Naive thymus-derived CD4-positive, alpha-beta T cell (primary cell): ENCODE measurements at regions not wholly inside any gene's neighbourhood (a gene's known extent, or its start where the extent isn't known, plus 50 kb on each side); places are given as distances from the start of the nearest gene placed in this dataset.

Source experiments
- ATAC-seq: fragments of 150-1000 bp; cut with Tn5 transposase; 2 replicates; pipeline ENCODE4 v1.10.0; 2021; ENCODE audit warnings: mild to moderate bottlenecking, moderate library complexity
- CTCF ChIA-PET: fragments of 350-600 bp; sonication (Branson Sonifier 250); formaldehyde crosslinking; loops from one replicate; lab custom pipeline; 2021; ENCODE audit warnings: antibody characterized with exemption; lab: Charles Lee
- POLR2A ChIA-PET: fragments of 350-600 bp; sonication (Branson Sonifier 250); formaldehyde crosslinking; loops from one replicate; lab custom pipeline; 2021; ENCODE audit warnings: antibody characterized with exemption, inconsistent platforms; lab: Charles Lee
- DNase-seq, 9 donors: peaks; one replicate each; pipeline versions ENCODE4 v3.0.0 to v3.0.0-alpha.2; 2020 to 2022; ENCODE audit warnings: mixed read lengths in 1 of 9
- H3K27ac ChIP-seq: one replicate; pipeline ENCODE4 v1.7.0; 2013; ENCODE audit warnings: mild to moderate bottlenecking, low read depth, low read length, moderate library complexity
- H3K27me3 ChIP-seq, 2 donors: one replicate each; pipeline ENCODE4 v1.7.0; 2013; ENCODE audit warnings: low read length in 2 of 2, mild to moderate bottlenecking in 2 of 2, moderate library complexity in 2 of 2; ENCODE audit not compliant: control insufficient read depth in 2 of 2, insufficient read depth in 2 of 2
- H3K36me3 ChIP-seq, 3 experiments: 1 replicate in 2 of 3; 2 replicates in 1 of 3; pipeline ENCODE4 v1.7.0; 2013; ENCODE audit warnings: low read length in 3 of 3, mild to moderate bottlenecking in 3 of 3, moderate library complexity in 1 of 3; ENCODE audit not compliant: insufficient read depth in 3 of 3, control insufficient read depth in 2 of 3
- H3K4me1 ChIP-seq, 2 donors: one replicate each; pipeline ENCODE4 v1.7.0; 2013; ENCODE audit warnings: low read length in 2 of 2, mild to moderate bottlenecking in 2 of 2, moderate library complexity in 1 of 2; ENCODE audit not compliant: control insufficient read depth in 2 of 2, insufficient read depth in 2 of 2
- H3K4me3 ChIP-seq: 2 replicates; pipeline ENCODE4 v1.7.0; 2013; ENCODE audit warnings: mild to moderate bottlenecking, low read length
- H3K9me3 ChIP-seq, 3 experiments: 1 replicate in 2 of 3; 2 replicates in 1 of 3; pipeline ENCODE4 v1.7.0; 2013; ENCODE audit warnings: low read length in 3 of 3; ENCODE audit not compliant: control insufficient read depth in 2 of 3
- H3K27ac Mint-ChIP-seq, 9 donors: one replicate each; pipeline ENCODE4 v1.8.0; 2020 to 2022; ENCODE audit warnings: mixed read lengths in 9 of 9, mild to moderate bottlenecking in 8 of 9, moderate library complexity in 5 of 9, inconsistent platforms in 2 of 9
- H3K27me3 Mint-ChIP-seq, 5 donors: one replicate each; pipeline ENCODE4 v1.8.0; 2021 to 2022; ENCODE audit warnings: mixed read lengths in 5 of 5, mild to moderate bottlenecking in 1 of 5
- H3K36me3 Mint-ChIP-seq, 5 donors: one replicate each; pipeline ENCODE4 v1.8.0; 2020 to 2022; ENCODE audit warnings: mixed read lengths in 5 of 5, mild to moderate bottlenecking in 3 of 5, inconsistent platforms in 1 of 5
- H3K4me1 Mint-ChIP-seq, 7 donors: one replicate each; pipeline ENCODE4 v1.8.0; 2020 to 2022; ENCODE audit warnings: mixed read lengths in 7 of 7, mild to moderate bottlenecking in 3 of 7, inconsistent platforms in 1 of 7
- H3K4me3 Mint-ChIP-seq, 10 donors: one replicate each; pipeline ENCODE4 v1.8.0; 2020 to 2022; ENCODE audit warnings: mild to moderate bottlenecking in 10 of 10, mixed read lengths in 10 of 10, moderate library complexity in 6 of 10, inconsistent platforms in 2 of 10
- H3K9me3 Mint-ChIP-seq, 11 donors: one replicate each; pipeline ENCODE4 v1.8.0; 2020 to 2022; ENCODE audit warnings: mixed read lengths in 11 of 11, mild to moderate bottlenecking in 4 of 11, inconsistent platforms in 1 of 11, moderate library complexity in 1 of 11
- intact Hi-C, 2 donors: fragments of 100-400 bp; cut with micrococcal nuclease; formaldehyde crosslinking; loops; one replicate each; pipeline ENCODE4 v1.15.1; 2023

DNA sequence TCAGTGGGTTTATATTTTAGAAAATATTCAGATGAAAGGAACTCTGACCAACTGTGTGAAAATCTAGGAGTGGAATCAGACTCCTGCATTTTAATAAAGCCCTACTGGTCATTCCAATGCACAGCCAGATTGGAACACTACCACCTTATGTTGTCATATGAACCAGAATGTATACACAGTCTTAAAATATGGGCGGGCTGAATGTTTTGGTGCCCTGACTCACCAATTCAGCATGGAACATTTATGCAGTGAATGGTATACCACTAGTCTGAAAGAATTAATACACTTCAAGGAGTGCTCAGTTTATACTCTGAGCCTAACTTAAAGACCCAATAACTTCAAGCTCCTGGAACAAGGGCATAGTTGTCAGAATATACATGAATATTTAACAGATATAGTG lies 280.9 kb upstream of the TCF4 start:
- ChIA-PET POLR2A (no interaction called here), CTCF (no interaction called here)
- no peaks in the 10 kb centered on the region for H3K4me1 ChIP-seq
- H3K36me3 ChIP-seq: no peaks in the 10 kb centered on the region
- DNase-seq: no peak
- no peak overlapping the region for H3K4me3 ChIP-seq
- no peaks in the 10 kb centered on the region for H3K27me3 ChIP-seq
- Mint-ChIP-seq H3K4me1 (no peaks in the 10 kb centered on the region), H3K27me3 (no peaks in the 10 kb centered on the region), H3K4me3 (no peak overlapping the region), H3K9me3 (peaks cover 0 to 10% (median 0%) of the 10 kb centered on the region in 11 donors), H3K36me3 (no peaks in the 10 kb centered on the region), H3K27ac (no peak overlapping the region)
- no peak for ATAC-seq
- intact Hi-C loops: no loop called here
- H3K27ac ChIP-seq: no peak overlapping the region
- no peaks in the 10 kb centered on the region for H3K9me3 ChIP-seq

DNA sequence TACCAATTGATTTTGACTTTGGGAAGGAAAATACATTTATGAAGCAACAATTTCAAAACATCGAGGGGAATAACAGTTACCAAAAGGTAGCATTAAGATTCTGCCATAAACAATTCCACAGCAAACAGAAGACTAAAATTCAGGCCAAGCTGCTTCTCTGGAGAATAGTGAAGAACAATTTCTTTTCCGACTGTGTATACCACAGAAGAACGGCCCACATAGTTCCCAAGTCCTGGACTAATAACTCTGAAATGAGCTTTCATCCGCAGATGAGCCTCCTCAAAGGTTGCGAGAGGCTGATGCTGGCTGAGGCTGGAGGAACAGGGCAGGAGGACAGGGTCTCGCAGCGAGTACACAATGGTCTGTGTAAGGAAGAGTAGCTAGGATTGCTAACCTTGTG lies 278.9 kb upstream of the TCF4 start:
- no peaks in the 10 kb centered on the region for H3K27me3 ChIP-seq
- DNase-seq (no peak), ATAC-seq (no peak)
- no peak overlapping the region for H3K4me3 ChIP-seq
- no peak overlapping the region for H3K27ac Mint-ChIP-seq
- no peak overlapping the region for H3K27ac ChIP-seq
- no peaks in the 10 kb centered on the region for H3K36me3 Mint-ChIP-seq
- H3K4me1 ChIP-seq: no peaks in the 10 kb centered on the region
- H3K4me3 Mint-ChIP-seq: no peak overlapping the region
- POLR2A ChIA-PET: no interaction called here
- H3K9me3 Mint-ChIP-seq: peaks cover 0 to 4% (median 0%) of the 10 kb centered on the region in 11 donors
- H3K9me3 ChIP-seq: no peaks in the 10 kb centered on the region
- H3K27me3 Mint-ChIP-seq: no peaks in the 10 kb centered on the region
- no peaks in the 10 kb centered on the region for H3K36me3 ChIP-seq
- H3K4me1 Mint-ChIP-seq: no peaks in the 10 kb centered on the region
- CTCF ChIA-PET: no interaction called here
- intact Hi-C loops: no loop called here

GRCh38 chr18:55866006-55866405 lies 278.0 kb upstream of the TCF4 start:
- no peaks in the 10 kb centered on the region for H3K36me3 ChIP-seq
- H3K4me3 ChIP-seq: no peak overlapping the region
- no peak overlapping the region for H3K4me3 Mint-ChIP-seq
- no peaks in the 10 kb centered on the region for H3K27me3 ChIP-seq
- ChIA-PET POLR2A (no interaction called here), CTCF (no interaction called here)
- no peak overlapping the region for H3K27ac ChIP-seq
- no peak overlapping the region for H3K27ac Mint-ChIP-seq
- H3K4me1 Mint-ChIP-seq: no peaks in the 10 kb centered on the region
- DNase-seq (no peak), ATAC-seq (no peak)
- H3K9me3 Mint-ChIP-seq: peaks cover 0 to 5% (median 0%) of the 10 kb centered on the region in 11 donors
- no peaks in the 10 kb centered on the region for H3K4me1 ChIP-seq
- no peaks in the 10 kb centered on the region for H3K27me3 Mint-ChIP-seq
- intact Hi-C loops: no loop called here
- no peaks in the 10 kb centered on the region for H3K36me3 Mint-ChIP-seq
- no peaks in the 10 kb centered on the region for H3K9me3 ChIP-seq

DNA sequence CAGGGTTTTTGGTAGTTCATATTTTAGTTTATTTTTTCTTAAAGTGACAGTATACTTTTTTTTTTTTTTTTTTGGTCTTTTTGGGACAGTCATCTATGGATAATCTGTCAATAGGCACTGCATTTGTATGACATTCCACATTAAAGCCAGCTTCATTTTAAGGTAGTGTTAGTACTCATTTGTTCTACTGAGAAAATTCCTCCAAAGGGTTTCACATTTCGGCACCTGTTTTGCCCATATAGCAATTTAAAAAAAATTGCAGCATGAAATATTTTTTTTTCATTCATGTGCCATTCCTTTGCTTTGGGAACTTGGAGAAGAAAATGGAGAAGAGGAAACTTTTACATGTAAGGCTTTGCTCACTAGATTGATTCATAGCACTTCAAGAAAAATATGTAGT lies 276.3 kb upstream of the TCF4 start:
- no peaks in the 10 kb centered on the region for H3K27me3 ChIP-seq
- H3K4me1 ChIP-seq: no peaks in the 10 kb centered on the region
- Mint-ChIP-seq H3K4me1 (no peaks in the 10 kb centered on the region), H3K27me3 (no peaks in the 10 kb centered on the region), H3K27ac (no peak overlapping the region), H3K36me3 (no peaks in the 10 kb centered on the region), H3K9me3 (peaks cover 0 to 5% (median 0%) of the 10 kb centered on the region in 11 donors), H3K4me3 (no peak overlapping the region)
- no peak overlapping the region for H3K27ac ChIP-seq
- ATAC-seq (no peak), DNase-seq (no peak)
- intact Hi-C loops: no loop called here
- POLR2A ChIA-PET: no interaction called here
- no peaks in the 10 kb centered on the region for H3K9me3 ChIP-seq
- H3K4me3 ChIP-seq: no peak overlapping the region
- CTCF ChIA-PET: no interaction called here
- H3K36me3 ChIP-seq: no peaks in the 10 kb centered on the region

GRCh38 chr18:55863876-55864275 lies 275.9 kb upstream of the TCF4 start:
- Histone ChIP-seq H3K4me3 (no peak overlapping the region), H3K36me3 (no peaks in the 10 kb centered on the region), H3K9me3 (no peaks in the 10 kb centered on the region), H3K4me1 (no peaks in the 10 kb centered on the region), H3K27ac (no peak overlapping the region), H3K27me3 (no peaks in the 10 kb centered on the region)
- ATAC-seq (no peak), DNase-seq (no peak)
- H3K36me3 Mint-ChIP-seq: no peaks in the 10 kb centered on the region
- H3K27ac Mint-ChIP-seq: no peak overlapping the region
- POLR2A ChIA-PET: no interaction called here
- H3K4me1 Mint-ChIP-seq: no peaks in the 10 kb centered on the region
- no peak overlapping the region for H3K4me3 Mint-ChIP-seq
- H3K9me3 Mint-ChIP-seq: peaks cover 0 to 5% (median 0%) of the 10 kb centered on the region in 11 donors
- H3K27me3 Mint-ChIP-seq: no peaks in the 10 kb centered on the region
- CTCF ChIA-PET: no interaction called here
- intact Hi-C loops: no loop called here

DNA sequence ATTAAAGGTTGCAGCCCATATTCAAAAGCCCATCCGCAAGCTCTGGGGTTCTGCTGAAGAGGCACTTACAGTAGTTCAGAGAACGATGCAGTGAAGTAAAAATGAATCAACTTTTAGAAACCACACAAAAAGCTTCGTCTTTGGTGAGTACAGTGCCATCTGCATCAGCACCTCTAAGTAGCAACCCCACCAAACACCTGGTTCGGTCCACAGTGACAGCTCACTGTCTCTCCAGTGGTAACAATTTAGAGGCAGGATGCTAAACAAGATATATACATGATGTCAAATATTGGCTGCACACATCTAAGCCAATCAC lies 275.4 kb upstream of the TCF4 start:
- H3K4me3 Mint-ChIP-seq: no peak overlapping the region
- H3K9me3 Mint-ChIP-seq: peaks cover 0 to 5% (median 0%) of the 10 kb centered on the region in 11 donors
- Histone ChIP-seq H3K9me3 (no peaks in the 10 kb centered on the region), H3K36me3 (no peaks in the 10 kb centered on the region), H3K27ac (no peak overlapping the region), H3K4me1 (no peaks in the 10 kb centered on the region), H3K27me3 (no peaks in the 10 kb centered on the region), H3K4me3 (no peak overlapping the region)
- DNase-seq (no peak), ATAC-seq (no peak)
- H3K27ac Mint-ChIP-seq: no peak overlapping the region
- H3K36me3 Mint-ChIP-seq: no peaks in the 10 kb centered on the region
- ChIA-PET CTCF (no interaction called here), POLR2A (no interaction called here)
- H3K4me1 Mint-ChIP-seq: no peaks in the 10 kb centered on the region
- H3K27me3 Mint-ChIP-seq: no peaks in the 10 kb centered on the region
- intact Hi-C loops: no loop called here

DNA sequence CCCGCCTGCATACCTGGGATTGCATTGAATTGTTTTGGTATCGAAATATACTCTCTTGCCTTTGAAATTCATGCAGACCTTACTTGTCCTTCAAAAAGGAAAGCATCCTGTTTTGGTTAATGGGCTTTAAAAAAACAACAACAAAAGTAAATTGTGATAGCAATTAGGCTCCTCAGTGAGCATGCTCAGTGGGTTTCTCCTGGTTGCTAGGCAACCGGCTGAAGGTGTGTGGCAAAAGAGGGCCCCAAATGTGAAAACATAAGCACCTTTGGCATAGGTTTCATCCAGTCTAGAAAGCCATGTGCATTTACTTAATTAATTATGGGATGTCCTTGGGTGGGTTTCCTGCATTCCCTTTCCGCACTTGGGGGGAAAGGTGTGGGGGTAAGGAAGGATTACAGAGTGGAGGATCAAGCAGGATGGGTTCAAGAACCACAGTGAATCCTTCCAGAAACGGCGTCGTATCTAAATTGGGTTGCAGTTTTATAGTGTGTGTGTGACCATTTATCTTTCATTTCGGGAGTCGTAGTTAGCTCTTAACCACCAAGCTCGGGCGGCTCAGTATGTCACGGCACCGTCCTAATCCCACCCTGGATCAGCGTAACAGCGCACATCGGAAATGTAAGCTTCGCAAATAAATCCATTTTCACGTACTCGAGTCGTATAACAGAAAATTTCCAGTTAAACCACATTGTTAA lies 274.9 kb upstream of the TCF4 start:
- peaks cover 0 to 5% (median 0%) of the 10 kb centered on the region in 11 donors for H3K9me3 Mint-ChIP-seq
- DNase-seq: no peak
- ChIA-PET CTCF (no interaction called here), POLR2A (no interaction called here)
- no peaks in the 10 kb centered on the region for H3K4me1 Mint-ChIP-seq
- Histone ChIP-seq H3K4me3 (no peak overlapping the region), H3K4me1 (no peaks in the 10 kb centered on the region), H3K9me3 (no peaks in the 10 kb centered on the region), H3K27ac (no peak overlapping the region), H3K27me3 (no peaks in the 10 kb centered on the region), H3K36me3 (no peaks in the 10 kb centered on the region)
- H3K27me3 Mint-ChIP-seq: no peaks in the 10 kb centered on the region
- no peak overlapping the region for H3K4me3 Mint-ChIP-seq
- intact Hi-C loops: no loop called here
- H3K27ac Mint-ChIP-seq: no peak overlapping the region
- H3K36me3 Mint-ChIP-seq: no peaks in the 10 kb centered on the region
- ATAC-seq: no peak
